Stimulated activated effector memory CD8-positive, alpha-beta T cell treated with anti-CD3 and anti-CD28 coated beads, Interleukin-12 subunit alpha, Interleukin-12 subunit beta, amount 100 ng/mL, for 72 hours (primary cell): ENCODE measurements at regions not wholly inside any gene's neighbourhood (a gene's known extent, or its start where the extent isn't known, plus 50 kb on each side); places are given as distances from the start of the nearest gene placed in this dataset.
A peak's percentile ranks its signal among the peaks of the same experiment; 100 is the strongest.

Source experiments
- ATAC-seq: fragments of 150-1000 bp; cut with Tn5 transposase; 2 replicates; pipeline ENCODE4 v1.10.0; 2021
- DNase-seq, 2 donors: peaks; one replicate each; pipeline ENCODE4 v3.0.0; 2021 to 2022; ENCODE audit warnings: low spot score in 2 of 2
- H3K27ac Mint-ChIP-seq: one replicate; pipeline ENCODE4 v1.8.0; 2022; ENCODE audit warnings: mild to moderate bottlenecking, mixed read lengths
- H3K36me3 Mint-ChIP-seq: one replicate; pipeline ENCODE4 v1.8.0; 2022; ENCODE audit warnings: mild to moderate bottlenecking, mixed read lengths
- H3K4me1 Mint-ChIP-seq: one replicate; pipeline ENCODE4 v1.8.0; 2022; ENCODE audit warnings: mixed read lengths
- H3K4me3 Mint-ChIP-seq: one replicate; pipeline ENCODE4 v1.8.0; 2022; ENCODE audit warnings: mild to moderate bottlenecking, mixed read lengths
- H3K9me3 Mint-ChIP-seq: one replicate; pipeline ENCODE4 v1.8.0; 2022; ENCODE audit warnings: mixed read lengths

DNA sequence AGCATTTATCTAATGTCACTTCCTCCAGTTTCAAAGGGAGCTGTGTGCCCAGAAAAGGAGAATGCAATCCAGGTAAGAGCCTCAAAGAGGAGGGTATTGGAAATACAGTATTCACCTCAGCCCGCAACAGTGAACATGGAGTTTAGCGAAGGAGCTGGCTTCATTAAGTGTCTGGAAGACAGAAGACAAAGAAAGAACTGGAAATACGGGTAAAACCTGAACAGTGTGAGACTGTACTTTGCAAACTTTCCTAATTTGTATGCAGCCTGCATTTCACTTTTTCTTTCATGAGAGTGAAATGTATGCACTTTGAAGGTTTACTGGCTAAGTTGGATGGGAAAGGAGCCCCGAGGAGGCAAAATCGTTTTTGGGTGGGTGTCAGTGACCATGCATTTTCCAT is 478.4 kb downstream of the HS3ST3B1 start:
- H3K9me3 Mint-ChIP-seq = peaks cover 3% of the 10 kb centered on the region
- no peak for ATAC-seq

DNA sequence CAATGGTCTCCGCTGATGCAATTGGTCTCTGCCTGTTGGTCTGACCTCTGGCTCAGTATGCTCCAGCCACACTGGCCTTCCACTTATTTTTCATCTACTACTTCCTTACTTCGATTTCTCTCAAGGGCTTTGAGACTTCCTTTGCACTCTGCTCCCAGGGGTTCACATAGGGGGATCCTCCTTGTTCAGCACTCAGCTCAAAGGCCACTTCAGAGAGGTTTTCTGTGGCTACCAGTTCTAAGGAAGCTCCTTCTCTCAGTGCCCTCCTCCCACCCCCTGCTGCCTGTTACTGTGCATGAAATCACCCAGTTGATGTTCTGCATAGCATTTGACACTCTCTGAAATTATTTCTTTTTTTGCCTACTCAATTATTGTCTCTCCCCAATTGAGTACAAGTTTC is 476.4 kb downstream of the HS3ST3B1 start:
- Mint-ChIP-seq H3K9me3 (peaks cover 4% of the 10 kb centered on the region), H3K4me1 (no peaks in the 10 kb centered on the region), H3K36me3 (no peaks in the 10 kb centered on the region), H3K27ac (no peak overlapping the region), H3K4me3 (no peak overlapping the region)
- ATAC-seq (no peak), DNase-seq (no peak)

More for the DNA sequence above, 478.4 kb downstream of the HS3ST3B1 start:
- Mint-ChIP-seq H3K36me3 (no peaks in the 10 kb centered on the region), H3K4me3 (no peak overlapping the region), H3K27ac (no peak overlapping the region), H3K4me1 (no peaks in the 10 kb centered on the region)
- no peak for DNase-seq

GRCh38 chr17:14776791-14777190 is 475.9 kb downstream of the HS3ST3B1 start:
- Mint-ChIP-seq H3K4me3 (no peak overlapping the region), H3K4me1 (no peaks in the 10 kb centered on the region), H3K27ac (no peak overlapping the region), H3K36me3 (no peaks in the 10 kb centered on the region), H3K9me3 (peaks cover 4% of the 10 kb centered on the region)
- DNase-seq (no peak), ATAC-seq (no peak)

GRCh38 chr17:14775731-14776492 is 475.0 kb downstream of the HS3ST3B1 start:
- H3K27ac Mint-ChIP-seq = no peak overlapping the region
- ATAC-seq = no peak
- no peak overlapping the region for H3K4me3 Mint-ChIP-seq
- H3K9me3 Mint-ChIP-seq = peaks cover 4% of the 10 kb centered on the region
- no peak for DNase-seq
- no peaks in the 10 kb centered on the region for H3K4me1 Mint-ChIP-seq
- no peaks in the 10 kb centered on the region for H3K36me3 Mint-ChIP-seq

DNA sequence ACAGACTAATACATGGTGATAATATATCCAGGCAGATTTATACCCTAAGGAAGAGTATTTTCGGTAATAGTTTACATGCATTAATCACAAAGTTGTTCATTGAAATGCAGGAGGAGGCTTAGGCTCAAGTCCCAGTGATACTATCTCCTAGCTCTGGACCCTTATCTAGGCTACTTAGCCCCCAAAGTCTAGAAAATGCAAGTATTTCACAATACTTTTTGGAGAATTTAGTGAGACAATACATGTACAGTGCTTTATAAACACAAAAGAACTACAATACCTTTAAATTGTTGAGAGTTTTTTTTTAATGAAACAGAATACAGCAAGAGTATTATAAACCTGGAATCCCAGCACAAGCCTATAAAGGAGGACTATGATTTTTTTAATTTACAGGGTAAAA is 473.9 kb downstream of the HS3ST3B1 start:
- DNase-seq (no peak), ATAC-seq (no peak)
- Mint-ChIP-seq H3K27ac (no peak overlapping the region), H3K36me3 (no peaks in the 10 kb centered on the region), H3K9me3 (peaks cover 4% of the 10 kb centered on the region), H3K4me1 (no peaks in the 10 kb centered on the region), H3K4me3 (no peak overlapping the region)

GRCh38 chr17:14772776-14773175 is 471.9 kb downstream of the HS3ST3B1 start:
- DNase-seq = no peak
- Mint-ChIP-seq H3K4me1 (no peaks in the 10 kb centered on the region), H3K36me3 (no peaks in the 10 kb centered on the region), H3K27ac (no peak overlapping the region), H3K9me3 (peaks cover 14% of the 10 kb centered on the region), H3K4me3 (no peak overlapping the region)
- ATAC-seq = no peak

GRCh38 chr17:14771543-14771942 is 470.7 kb downstream of the HS3ST3B1 start:
- no peak for DNase-seq
- Mint-ChIP-seq H3K36me3 (no peaks in the 10 kb centered on the region), H3K9me3 (peaks cover 14% of the 10 kb centered on the region), H3K4me1 (no peaks in the 10 kb centered on the region), H3K4me3 (no peak overlapping the region), H3K27ac (no peak overlapping the region)
- no peak for ATAC-seq

DNA sequence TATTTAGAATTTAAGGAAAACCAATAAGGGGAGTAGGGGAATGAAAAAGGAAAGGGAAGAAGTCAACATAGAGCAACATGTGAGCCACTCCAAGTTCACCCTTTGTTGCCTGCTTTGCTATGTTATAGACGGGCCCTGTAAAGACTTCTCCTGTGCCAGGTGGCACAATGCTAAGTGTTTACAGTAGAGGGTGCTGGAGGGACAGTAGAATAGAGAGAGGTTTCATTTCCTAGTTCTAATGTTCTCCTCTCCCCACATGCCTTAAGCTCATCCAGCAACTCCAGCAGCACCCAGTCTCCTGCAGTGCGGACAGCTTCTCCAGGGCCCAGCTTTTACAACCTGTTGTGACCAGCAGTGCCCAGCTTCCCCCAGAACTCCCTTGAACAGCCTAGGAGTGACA is 468.0 kb downstream of the HS3ST3B1 start:
- no peak overlapping the region for H3K4me3 Mint-ChIP-seq
- H3K27ac Mint-ChIP-seq = no peak overlapping the region
- DNase-seq (no peak), ATAC-seq (no peak)
- no peaks in the 10 kb centered on the region for H3K4me1 Mint-ChIP-seq
- H3K36me3 Mint-ChIP-seq = no peaks in the 10 kb centered on the region
- peaks cover 10% of the 10 kb centered on the region for H3K9me3 Mint-ChIP-seq

- Mint-ChIP-seq H3K4me1 (no peaks in the 10 kb centered on the region), H3K4me3 (no peak overlapping the region), H3K9me3 (no peaks in the 10 kb centered on the region), H3K27ac (no peak overlapping the region), H3K36me3 (no peaks in the 10 kb centered on the region)
- DNase-seq (no peak), ATAC-seq (no peak)
Measured at GRCh38 chr17:14762736-14763479, 462.0 kb downstream of the HS3ST3B1 start.

GRCh38 chr17:14760719-14761411 is 460.0 kb downstream of the HS3ST3B1 start:
- Mint-ChIP-seq H3K4me1 (peaks cover 5% of the 10 kb centered on the region), H3K4me3 (no peak overlapping the region), H3K36me3 (no peaks in the 10 kb centered on the region), H3K27ac (no peak overlapping the region), H3K9me3 (no peaks in the 10 kb centered on the region)
- DNase-seq = no peak
- ATAC-seq = peak; percentile 24

- DNase-seq (no peak), ATAC-seq (peak; percentile 46)
- Mint-ChIP-seq H3K9me3 (no peaks in the 10 kb centered on the region), H3K4me1 (peaks cover 5% of the 10 kb centered on the region), H3K4me3 (no peak overlapping the region), H3K27ac (no peak overlapping the region), H3K36me3 (no peaks in the 10 kb centered on the region)
Measured at GRCh38 chr17:14760212-14760611, 459.3 kb downstream of the HS3ST3B1 start.

- DNase-seq (no peak), ATAC-seq (no peak)
- H3K4me3 Mint-ChIP-seq = no peak overlapping the region
- H3K27ac Mint-ChIP-seq = no peak overlapping the region
- H3K9me3 Mint-ChIP-seq = no peaks in the 10 kb centered on the region
- peaks cover 5% of the 10 kb centered on the region for H3K4me1 Mint-ChIP-seq
- no peaks in the 10 kb centered on the region for H3K36me3 Mint-ChIP-seq
Measured at GRCh38 chr17:14759325-14759724, 458.4 kb downstream of the HS3ST3B1 start.

GRCh38 chr17:14756479-14756878 is 455.6 kb downstream of the HS3ST3B1 start:
- H3K36me3 Mint-ChIP-seq = no peaks in the 10 kb centered on the region
- ATAC-seq = no peak
- DNase-seq = no peak
- H3K4me3 Mint-ChIP-seq = no peak overlapping the region
- H3K27ac Mint-ChIP-seq = no peak overlapping the region
- no peaks in the 10 kb centered on the region for H3K9me3 Mint-ChIP-seq
- peaks cover 5% of the 10 kb centered on the region for H3K4me1 Mint-ChIP-seq

- Mint-ChIP-seq H3K36me3 (no peaks in the 10 kb centered on the region), H3K4me3 (no peak overlapping the region)
- no peak for ATAC-seq
Measured at GRCh38 chr17:14755002-14755401, 454.1 kb downstream of the HS3ST3B1 start.

GRCh38 chr17:14753383-14753782 is 452.5 kb downstream of the HS3ST3B1 start:
- DNase-seq = no peak
- Mint-ChIP-seq H3K36me3 (no peaks in the 10 kb centered on the region), H3K9me3 (no peaks in the 10 kb centered on the region), H3K27ac (no peak overlapping the region), H3K4me3 (no peak overlapping the region), H3K4me1 (peaks cover 11% of the 10 kb centered on the region)
- no peak for ATAC-seq

More at GRCh38 chr17:14755002-14755401, 454.1 kb downstream of the HS3ST3B1 start:
- Mint-ChIP-seq H3K27ac (no peak overlapping the region), H3K4me1 (peaks cover 5% of the 10 kb centered on the region), H3K9me3 (no peaks in the 10 kb centered on the region)
- DNase-seq = no peak
